HCT116 (cell line): ENCODE measurements at regions not wholly inside any gene's neighbourhood (a gene's known extent, or its start where the extent isn't known, plus 50 kb on each side); places are given as distances from the start of the nearest gene placed in this dataset.

ENCODE experiments used
- ATAC-seq: fragments of 200-7000 bp; cut with Tn5 transposase; 2 replicates; pipeline ENCODE4 v1.9.1; 2020; ENCODE audit warnings: mild to moderate bottlenecking, moderate library complexity
- BruUV-seq: library from RNA; stranded (reverse); fragments of 400-500 nt; replicated peaks from 2 replicates; lab custom pipeline; 2021; lab: Mats Ljungman, UMichigan
- CTCF ChIA-PET: fragments of 300-600 bp; sonication (Branson Sonifier 250); formaldehyde crosslinking; loops from one replicate; lab custom pipeline; 2021; ENCODE audit warnings: antibody characterized with exemption; lab: Charles Lee
- POLR2A ChIA-PET: fragments of 300-600, 350-600 bp; sonication (Branson Sonifier 250); formaldehyde crosslinking; loops from one replicate; lab custom pipeline; 2021; ENCODE audit warnings: antibody characterized with exemption; lab: Charles Lee
- RAD21 ChIA-PET, 2 experiments: fragments of 300-600 bp; sonication (Branson Sonifier 250); formaldehyde crosslinking; loops; one replicate each; lab custom pipeline; 2023; ENCODE audit warnings: low total read pairs in 2 of 2; ENCODE audit not compliant: uncharacterized antibody in 2 of 2, unreplicated experiment in 2 of 2, low non-redundant PET in 1 of 2; lab: Charles Lee
- DNase-seq: peaks from one replicate; pipeline ENCODE4 v3.0.0-alpha.2; 2010; ENCODE audit warnings: low read depth, low spot score
- H2AFZ ChIP-seq: fragments of 200-600 bp; shearing (Covaris generic), sonication (generic); 2 replicates; pipeline ENCODE4 v1.6.1; 2017; ENCODE audit warnings: low read depth, mixed run types, mixed read lengths, antibody characterized with exemption, low read length; ENCODE audit not compliant: poor library complexity, severe bottlenecking
- H3K27ac ChIP-seq: 2 replicates; pipeline ENCODE4 v1.5.1; 2012; ENCODE audit warnings: low read depth, low read length
- H3K27me3 ChIP-seq: fragments of 200-600 bp; sonication (generic); 2 replicates; pipeline ENCODE4 v1.6.1; 2016; ENCODE audit warnings: mixed run types, low read length, mixed read lengths; ENCODE audit not compliant: insufficient read depth
- H3K36me3 ChIP-seq, 2 experiments: fragments of 200-500 bp in 1 of 2; fragments of 200-600 bp in 1 of 2; sonication (Bioruptor generic) in 1 of 2; sonication (generic) in 1 of 2; 2 replicates each; pipeline versions ENCODE4 v1.5.1 to v1.6.1; 2014 to 2016; ENCODE audit warnings: low read length in 2 of 2, inconsistent platforms in 1 of 2, mixed read lengths in 1 of 2, mixed run types in 1 of 2; ENCODE audit not compliant: insufficient read depth in 2 of 2, control insufficient read depth in 1 of 2
- H3K4me1 ChIP-seq, 2 experiments: fragments of 200-600 bp in 1 of 2; sonication (generic) in 1 of 2; 2 replicates each; pipeline versions ENCODE4 v1.5.1 to v1.6.1; 2012 to 2017; ENCODE audit warnings: low read length in 2 of 2, inconsistent platforms in 1 of 2, mild to moderate bottlenecking in 1 of 2, mixed read lengths in 1 of 2, mixed run types in 1 of 2, moderate library complexity in 1 of 2; ENCODE audit not compliant: insufficient read depth in 2 of 2, control insufficient read depth in 1 of 2
- H3K4me2 ChIP-seq: fragments of 200-600 bp; sonication (generic); 2 replicates; pipeline ENCODE4 v1.6.1; 2017; ENCODE audit warnings: mixed run types, low read length, mixed read lengths
- H3K4me3 ChIP-seq, 2 experiments: fragments of 200-600 bp in 1 of 2; sonication (generic) in 1 of 2; replicated peaks in 1 of 2; 2 replicates each; pipeline ENCODE4 v1.5.1; 2011 to 2016; ENCODE audit warnings: low read length in 2 of 2, control low read depth in 1 of 2, low read depth in 1 of 2, mild to moderate bottlenecking in 1 of 2, mixed read lengths in 1 of 2, mixed run types in 1 of 2
- H3K79me2 ChIP-seq: fragments of 200-600 bp; sonication (generic); 2 replicates; pipeline ENCODE4 v1.6.1; 2017; ENCODE audit warnings: mild to moderate bottlenecking, mixed run types, low read length, moderate library complexity, mixed read lengths; ENCODE audit not compliant: insufficient read depth
- H3K9ac ChIP-seq: fragments of 200-600 bp; sonication (generic); 2 replicates; pipeline ENCODE4 v1.6.1; 2016; ENCODE audit warnings: low read length, mixed read lengths
- H3K9me2 ChIP-seq: fragments of 200-600 bp; sonication (generic), shearing (Covaris generic); 2 replicates; pipeline ENCODE4 v1.6.1; 2017; ENCODE audit warnings: mixed run types, mild to moderate bottlenecking, moderate library complexity; ENCODE audit not compliant: insufficient read depth
- H3K9me3 ChIP-seq, 2 experiments: fragments of 200-500 bp in 1 of 2; fragments of 200-600 bp in 1 of 2; sonication (Bioruptor generic) in 1 of 2; sonication (generic) in 1 of 2; 2 replicates each; pipeline ENCODE4 v1.6.1; 2014 to 2017; ENCODE audit warnings: low read length in 2 of 2, mixed read lengths in 2 of 2, inconsistent platforms in 1 of 2, low read depth in 1 of 2, mild to moderate bottlenecking in 1 of 2, mixed run types in 1 of 2, moderate library complexity in 1 of 2; ENCODE audit not compliant: control insufficient read depth in 1 of 2, insufficient read depth in 1 of 2
- H4K20me1 ChIP-seq: fragments of 200-600 bp; sonication (generic), shearing (Covaris generic); 2 replicates; pipeline ENCODE4 v1.6.1; 2017; ENCODE audit warnings: mixed run types, mild to moderate bottlenecking, moderate library complexity; ENCODE audit not compliant: insufficient read depth
- ATF3 ChIP-seq: IDR thresholded peaks from 2 replicates; pipeline ENCODE4 v1.6.1; 2012
- CBX3 ChIP-seq: IDR thresholded peaks from 2 replicates; pipeline ENCODE4 v1.6.1; 2012; ENCODE audit warnings: low read depth
- CEBPB ChIP-seq: IDR thresholded peaks from 2 replicates; pipeline ENCODE4 v1.6.1; 2012; ENCODE audit warnings: low read depth
- CTCF ChIP-seq, 3 experiments: fragments of 200-600 bp in 1 of 3; sonication (generic) in 1 of 3; IDR thresholded peaks in 2 of 3; conservative IDR thresholded peaks in 1 of 3; 2 replicates each; pipeline ENCODE4 v1.5.1; 2012 to 2017; ENCODE audit warnings: low read depth in 2 of 3, low read length in 2 of 3, antibody characterized with exemption in 1 of 3, borderline replicate concordance in 1 of 3, control low read depth in 1 of 3, mild to moderate bottlenecking in 1 of 3, mixed read lengths in 1 of 3, mixed run types in 1 of 3, moderate library complexity in 1 of 3; ENCODE audit not compliant: insufficient read depth in 1 of 3
- EGR1 ChIP-seq: IDR thresholded peaks from 2 replicates; pipeline ENCODE4 v1.6.1; 2012; ENCODE audit warnings: low read depth
- ELF1 ChIP-seq: IDR thresholded peaks from 2 replicates; pipeline ENCODE4 v1.6.1; 2012; ENCODE audit warnings: low read depth, borderline replicate concordance
- EZH2 ChIP-seq: fragments of 200-600 bp; sonication (generic); IDR thresholded peaks from 2 replicates; pipeline ENCODE4 v1.6.1; 2017; ENCODE audit warnings: antibody characterized with exemption, mixed run types
- FOSL1 ChIP-seq: IDR thresholded peaks from 2 replicates; pipeline ENCODE4 v1.6.1; 2012; ENCODE audit warnings: low read depth
- MAX ChIP-seq: IDR thresholded peaks from 2 replicates; pipeline ENCODE4 v1.6.1; 2012
- POLR2AphosphoS5 ChIP-seq: IDR thresholded peaks from 2 replicates; pipeline ENCODE4 v1.6.1; 2011; ENCODE audit warnings: mild to moderate bottlenecking, low read depth, low read length, moderate library complexity
- RAD21 ChIP-seq: IDR thresholded peaks from 2 replicates; pipeline ENCODE4 v1.6.1; 2012; ENCODE audit warnings: low read depth, mild to moderate bottlenecking
- REST ChIP-seq: IDR thresholded peaks from 2 replicates; pipeline ENCODE4 v1.6.1; 2012; ENCODE audit warnings: low read depth
- SIN3A ChIP-seq: IDR thresholded peaks from 2 replicates; pipeline ENCODE4 v1.6.1; 2012; ENCODE audit warnings: low read depth
- SP1 ChIP-seq: IDR thresholded peaks from 2 replicates; pipeline ENCODE4 v1.6.1; 2012; ENCODE audit warnings: low read depth
- SRF ChIP-seq: IDR thresholded peaks from 2 replicates; pipeline ENCODE4 v1.6.1; 2012; ENCODE audit warnings: low read depth
- TCF7L2 ChIP-seq: IDR thresholded peaks from 2 replicates; pipeline ENCODE4 v1.7.0; 2011; ENCODE audit warnings: borderline replicate concordance, inconsistent platforms; ENCODE audit not compliant: insufficient read depth, insufficient read length; ENCODE audit errors: extremely low read depth
- YY1 ChIP-seq: IDR thresholded peaks from 2 replicates; pipeline ENCODE4 v1.6.1; 2011; ENCODE audit warnings: low read length, low read depth, moderate library complexity, mild to moderate bottlenecking; ENCODE audit not compliant: insufficient replicate concordance; ENCODE audit errors: extremely low read depth
- ZBTB33 ChIP-seq: IDR thresholded peaks from 2 replicates; pipeline ENCODE4 v1.6.1; 2011; ENCODE audit warnings: mild to moderate bottlenecking, low read length, moderate library complexity; ENCODE audit not compliant: insufficient replicate concordance; ENCODE audit errors: extremely low read depth
- ZFX ChIP-seq: fragments of 450-650 bp; IDR thresholded peaks from 2 replicates; pipeline ENCODE4 v1.6.1; 2017
- ZNF274 ChIP-seq: fragments of 200-500 bp; sonication (Bioruptor generic); IDR thresholded peaks from 2 replicates; pipeline ENCODE4 v1.6.1; 2014; ENCODE audit warnings: mild to moderate bottlenecking, low read depth, low read length, inconsistent platforms
- intact Hi-C: fragments of 100-400 bp; cut with micrococcal nuclease; formaldehyde crosslinking; loops from 2 replicates; pipeline ENCODE4 v1.10.0; 2022

GRCh38 chr14:97331058-97331457 is 533.9 kb downstream of the VRK1 start:
- ChIA-PET RAD21 (no interaction called here), POLR2A (no interaction called here), CTCF (no interaction called here)
- H3K4me1 ChIP-seq = no peaks in the 10 kb centered on the region
- ATAC-seq (no peak), DNase-seq (no peak)
- no peak overlapping the region for H3K27ac ChIP-seq
- TF ChIP-seq CTCF (IDR thresholded peaks at IDR 0.05 in 2 of 3, conservative IDR thresholded peaks at IDR 0.05 in 1 of 3; ENCODE audit: borderline replicate concordance in 1 of 3, insufficient read depth in 1 of 3, low read depth in 2 of 3, low read length in 2 of 3) (no peak), REST (no peak), MAX (no peak), CEBPB (no peak), TCF7L2 (no peak), SIN3A (no peak), SRF (no peak), ZBTB33 (no peak), RAD21 (no peak), ELF1 (no peak), FOSL1 (no peak), ZNF274 (no peak), EZH2 (no peak), YY1 (no peak), POLR2AphosphoS5 (no peak), SP1 (no peak), ATF3 (no peak), EGR1 (no peak), CBX3 (no peak), ZFX (no peak)
- no peaks in the 10 kb centered on the region for H3K9me2 ChIP-seq
- BruUV-seq = no TSS peak
- no peak overlapping the region for H3K4me3 ChIP-seq
- no peak overlapping the region for H3K4me2 ChIP-seq
- H3K27me3 ChIP-seq = no peaks in the 10 kb centered on the region
- no peaks in the 10 kb centered on the region for H3K79me2 ChIP-seq
- intact Hi-C loops = no loop called here
- H3K9me3 ChIP-seq = no peaks in the 10 kb centered on the region
- H3K9ac ChIP-seq = no peak overlapping the region
- no peaks in the 10 kb centered on the region for H3K36me3 ChIP-seq
- no peaks in the 10 kb centered on the region for H4K20me1 ChIP-seq
- H2AFZ ChIP-seq = no peak overlapping the region
